IPS-18c (cell line): ENCODE measurements at regions not wholly inside any gene's neighbourhood (a gene's known extent, or its start where the extent isn't known, plus 50 kb on each side); places are given as distances from the start of the nearest gene placed in this dataset.
"Not testable (repeated sequence)": the region's sequence is repeated elsewhere in the genome, so short reads cannot be mapped to it uniquely, and the experiment has no call there.

Experiments used
- H3K4me3 ChIP-seq: 2 replicates; pipeline ENCODE4 v1.7.0; 2013; ENCODE audit warnings: low read depth, mild to moderate bottlenecking, low read length, moderate library complexity; ENCODE audit not compliant: insufficient read depth
- H3K9me3 ChIP-seq: one replicate; pipeline ENCODE4 v1.6.1; 2013; ENCODE audit warnings: mild to moderate bottlenecking, low read length, moderate library complexity; ENCODE audit not compliant: control insufficient read depth, insufficient read depth

- Histone ChIP-seq H3K4me3 (no peak overlapping the region), H3K9me3 (peaks cover 2% of the 10 kb centered on the region)
Measured at GRCh38 chr4:110424144-110424543, 51.8 kb upstream of the ENPEP start.

GRCh38 chr4:110418641-110419040, 57.3 kb upstream of the ENPEP start:
- Histone ChIP-seq H3K4me3 (no peak overlapping the region), H3K9me3 (no peaks in the 10 kb centered on the region)

- no peaks in the 10 kb centered on the region for H3K9me3 ChIP-seq
- no peak overlapping the region for H3K4me3 ChIP-seq
Measured at GRCh38 chr4:110417136-110417535, 58.8 kb upstream of the ENPEP start.

GRCh38 chr4:110415478-110415877, 60.5 kb upstream of the ENPEP start:
- Histone ChIP-seq H3K9me3 (no peaks in the 10 kb centered on the region), H3K4me3 (no peak overlapping the region)

GRCh38 chr4:110415041-110415440, 60.9 kb upstream of the ENPEP start:
- no peaks in the 10 kb centered on the region for H3K9me3 ChIP-seq

GRCh38 chr4:110414561-110414920, 61.4 kb upstream of the ENPEP start:
- Histone ChIP-seq H3K9me3 (no peaks in the 10 kb centered on the region), H3K4me3 (no peak overlapping the region)

More at GRCh38 chr4:110415041-110415440, 60.9 kb upstream of the ENPEP start:
- no peak overlapping the region for H3K4me3 ChIP-seq

GRCh38 chr4:110413807-110414560, 62.0 kb upstream of the ENPEP start:
- H3K9me3 ChIP-seq, H3K4me3 ChIP-seq: not testable (repeated sequence)

- Histone ChIP-seq H3K9me3 (no peaks in the 10 kb centered on the region), H3K4me3 (no peak overlapping the region)
Measured at GRCh38 chr4:110412354-110413065, 63.4 kb upstream of the ENPEP start.

- H3K9me3 ChIP-seq, result no peaks in the 10 kb centered on the region
- H3K4me3 ChIP-seq, result peak overlapping the region; percentile 59; the same call in 1 of the 2 replicates
Measured at GRCh38 chr4:110411574-110412011, 64.4 kb upstream of the ENPEP start.

- peak overlapping the region; percentile 59; the same call in 1 of the 2 replicates for H3K4me3 ChIP-seq
Measured at GRCh38 chr4:110410853-110411573, 64.9 kb upstream of the ENPEP start.

GRCh38 chr4:110400086-110400485, 75.9 kb upstream of the ENPEP start:
- H3K4me3 ChIP-seq, result no peak overlapping the region
- H3K9me3 ChIP-seq, result no peaks in the 10 kb centered on the region

More at GRCh38 chr4:110410853-110411573, 64.9 kb upstream of the ENPEP start:
- H3K9me3 ChIP-seq, result not testable (repeated sequence)

GRCh38 chr4:110399046-110399445, 76.9 kb upstream of the ENPEP start:
- not testable (repeated sequence) for H3K4me3 ChIP-seq, H3K9me3 ChIP-seq

- Histone ChIP-seq H3K9me3 (no peaks in the 10 kb centered on the region), H3K4me3 (no peak overlapping the region)
Measured at GRCh38 chr4:110396963-110397362, 79.0 kb upstream of the ENPEP start.

GRCh38 chr4:110395421-110395820, 80.5 kb upstream of the ENPEP start:
- Histone ChIP-seq H3K9me3 (no peaks in the 10 kb centered on the region), H3K4me3 (no peak overlapping the region)

GRCh38 chr4:110394871-110395270, 81.1 kb upstream of the ENPEP start:
- no peaks in the 10 kb centered on the region for H3K9me3 ChIP-seq
- no peak overlapping the region for H3K4me3 ChIP-seq

- H3K4me3 ChIP-seq, result no peak overlapping the region
- H3K9me3 ChIP-seq, result no peaks in the 10 kb centered on the region
Measured at GRCh38 chr4:110381784-110382183, 94.2 kb upstream of the ENPEP start.

GRCh38 chr4:110372485-110372884, 103.5 kb upstream of the ENPEP start:
- H3K9me3 ChIP-seq, result no peaks in the 10 kb centered on the region
- no peak overlapping the region for H3K4me3 ChIP-seq
